Gastroesophageal sphincter (tissue), 3 donors: ENCODE measurements at regions not wholly inside any gene's neighbourhood (a gene's known extent, or its start where the extent isn't known, plus 50 kb on each side); places are given as distances from the start of the nearest gene placed in this dataset.

ENCODE experiments used
- CTCF ChIP-seq, 4 experiments: fragments of 200-600 bp in 2 of 4; fragments of 450-650 bp in 2 of 4; sonication (generic) in 1 of 4; IDR thresholded peaks; one replicate each; pipeline ENCODE4 v1.5.1; 2017 to 2019; ENCODE audit warnings: antibody characterized with exemption in 4 of 4, mild to moderate bottlenecking in 2 of 4, moderate library complexity in 2 of 4
- EP300 ChIP-seq: sonication (generic); formaldehyde crosslinking; IDR thresholded peaks from one replicate; pipeline ENCODE4 v1.6.1; 2017; ENCODE audit warnings: antibody characterized with exemption, mild to moderate bottlenecking
- POLR2A ChIP-seq, 2 donors: fragments of 450-650 bp; IDR thresholded peaks; one replicate each; pipeline ENCODE4 v1.6.1; 2017; ENCODE audit warnings: antibody characterized with exemption in 2 of 2, mild to moderate bottlenecking in 2 of 2, moderate library complexity in 1 of 2
- POLR2AphosphoS5 ChIP-seq: sonication (generic); formaldehyde crosslinking; IDR thresholded peaks from one replicate; pipeline ENCODE4 v1.6.1; 2017; ENCODE audit warnings: antibody characterized with exemption

GRCh38 chr17:36876966-36877365, 60.3 kb upstream of the LHX1 start:
- no peak for TF ChIP-seq EP300
- TF ChIP-seq CTCF (IDR thresholded peaks at IDR 0.05), result no peak
- no peak for TF ChIP-seq POLR2AphosphoS5
- no peak for TF ChIP-seq POLR2A (IDR thresholded peaks at IDR 0.05)
